Esophagus squamous epithelium (tissue), 5 donors: ENCODE measurements at regions not wholly inside any gene's neighbourhood (a gene's known extent, or its start where the extent isn't known, plus 50 kb on each side); places are given as distances from the start of the nearest gene placed in this dataset.

Source experiments
- DNase-seq: peaks from one replicate; lab custom pipeline; 2025; lab: John Stamatoyannopoulos, UW
- H3K27ac ChIP-seq, 4 donors: fragments of 200-600 bp; sonication (generic); one replicate each; pipeline ENCODE4 v1.5.1; 2016 to 2019; ENCODE audit warnings: mild to moderate bottlenecking in 1 of 4
- H3K27me3 ChIP-seq, 4 donors: fragments of 200-600 bp; sonication (generic); 1 replicate in 3 of 4; 2 replicates in 1 of 4; pipeline versions ENCODE4 v1.5.1 to v1.6.0; 2017 to 2021; ENCODE audit warnings: antibody characterized with exemption in 1 of 4
- H3K36me3 ChIP-seq, 3 donors: fragments of 200-600 bp; sonication (generic); one replicate each; pipeline ENCODE4 v1.5.1; 2016 to 2019
- H3K4me1 ChIP-seq, 3 donors: fragments of 200-600 bp; sonication (generic); one replicate each; pipeline ENCODE4 v1.5.1; 2017 to 2019
- H3K4me3 ChIP-seq, 4 donors: fragments of 200-600 bp; sonication (generic); 1 replicate in 3 of 4; 2 replicates in 1 of 4; pipeline ENCODE4 v1.5.1; 2016 to 2019; ENCODE audit warnings: mild to moderate bottlenecking in 2 of 4, moderate library complexity in 1 of 4
- H3K9me3 ChIP-seq, 3 donors: fragments of 200-600 bp; sonication (generic); one replicate each; pipeline ENCODE4 v1.5.1; 2016 to 2019
- POLR2A ChIP-seq, 4 donors: fragments of 450-650 bp; IDR thresholded peaks; one replicate each; pipeline ENCODE4 v1.6.1; 2017; ENCODE audit warnings: antibody characterized with exemption in 4 of 4, mild to moderate bottlenecking in 4 of 4, moderate library complexity in 3 of 4
- WGBS, 2 donors: methylation state at CpG; one replicate each; pipeline ENCODE4 v1.1.5; 2018; 5-methylcytosine and 5-hydroxymethylcytosine counted together
- intact Hi-C: fragments of 100-400 bp; cut with DNase I; formaldehyde crosslinking; loops from one replicate; pipeline ENCODE4 v1.15.0; 2022
- TF ChIP-seq, protein P1 (sequence below), 6 experiments: fragments of 450-650 bp in 4 of 6; fragments of 200-600 bp in 2 of 6; sonication (generic) in 2 of 6; IDR thresholded peaks; one replicate each; pipeline ENCODE4 v1.5.1; 2016 to 2019; ENCODE audit warnings: antibody characterized with exemption in 6 of 6, mild to moderate bottlenecking in 4 of 6, moderate library complexity in 4 of 6
- donor health status: DM: yes; HTN: yes; CAD: no.

DNA sequence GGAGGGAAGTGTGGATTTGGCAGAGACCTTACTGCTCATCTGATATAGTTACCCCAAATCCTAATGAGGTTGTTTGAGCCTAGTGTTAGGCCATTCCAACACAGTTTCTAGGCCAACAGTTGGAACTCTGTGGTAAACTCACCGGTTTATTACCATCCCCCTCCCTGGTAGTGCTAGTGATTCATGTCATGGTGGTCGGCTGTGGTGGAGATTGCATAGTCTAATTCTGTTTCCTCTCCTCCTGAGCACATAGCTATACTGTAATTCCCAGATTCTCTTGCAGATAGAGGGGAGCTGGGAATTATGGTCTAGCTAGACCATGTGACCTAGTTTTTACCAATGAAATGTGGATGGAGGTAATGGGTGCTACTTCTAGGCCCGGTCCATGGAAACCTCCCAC, 123.7 kb upstream of the KIF26B start:
- 77 to 90% methylated on average over 2 to 3 of the region's 3 CpGs for whole genome bisulfite sequencing, 2 donors
- intact Hi-C loops: no loop called here

DNA sequence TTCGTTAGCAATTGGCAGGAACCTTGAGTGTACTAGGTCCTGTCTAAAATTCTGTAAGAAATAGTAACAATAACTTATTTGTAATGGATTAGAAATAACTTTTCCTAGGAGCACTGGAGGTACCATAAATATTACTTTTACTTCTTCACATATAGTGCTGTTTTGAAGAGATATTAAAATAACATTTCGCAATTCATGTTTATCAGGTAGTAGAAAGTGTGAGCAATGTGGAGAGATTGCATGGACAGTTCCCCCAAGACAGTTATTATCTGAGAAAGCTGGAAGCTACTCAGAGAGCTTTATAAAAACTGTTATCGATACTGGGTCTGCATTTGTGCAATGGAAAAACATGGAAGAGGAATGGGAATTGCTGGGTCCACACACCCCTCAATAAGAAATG, 128.5 kb upstream of the KIF26B start:
- Histone ChIP-seq H3K27me3 (no peaks in the 10 kb centered on the region), H3K4me3 (no peak overlapping the region), H3K9me3 (no peaks in the 10 kb centered on the region), H3K27ac (no peak overlapping the region), H3K4me1 (no peaks in the 10 kb centered on the region), H3K36me3 (no peaks in the 10 kb centered on the region)
- TF ChIP-seq, protein P1, sequence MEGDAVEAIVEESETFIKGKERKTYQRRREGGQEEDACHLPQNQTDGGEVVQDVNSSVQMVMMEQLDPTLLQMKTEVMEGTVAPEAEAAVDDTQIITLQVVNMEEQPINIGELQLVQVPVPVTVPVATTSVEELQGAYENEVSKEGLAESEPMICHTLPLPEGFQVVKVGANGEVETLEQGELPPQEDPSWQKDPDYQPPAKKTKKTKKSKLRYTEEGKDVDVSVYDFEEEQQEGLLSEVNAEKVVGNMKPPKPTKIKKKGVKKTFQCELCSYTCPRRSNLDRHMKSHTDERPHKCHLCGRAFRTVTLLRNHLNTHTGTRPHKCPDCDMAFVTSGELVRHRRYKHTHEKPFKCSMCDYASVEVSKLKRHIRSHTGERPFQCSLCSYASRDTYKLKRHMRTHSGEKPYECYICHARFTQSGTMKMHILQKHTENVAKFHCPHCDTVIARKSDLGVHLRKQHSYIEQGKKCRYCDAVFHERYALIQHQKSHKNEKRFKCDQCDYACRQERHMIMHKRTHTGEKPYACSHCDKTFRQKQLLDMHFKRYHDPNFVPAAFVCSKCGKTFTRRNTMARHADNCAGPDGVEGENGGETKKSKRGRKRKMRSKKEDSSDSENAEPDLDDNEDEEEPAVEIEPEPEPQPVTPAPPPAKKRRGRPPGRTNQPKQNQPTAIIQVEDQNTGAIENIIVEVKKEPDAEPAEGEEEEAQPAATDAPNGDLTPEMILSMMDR (IDR thresholded peaks at IDR 0.05): no peak
- 79 to 90% methylated on average over 3 of the region's 3 CpGs for WGBS, 2 donors
- intact Hi-C loops: no loop called here
- DNase-seq: no peak

More for the DNA sequence above, 123.7 kb upstream of the KIF26B start:
- Histone ChIP-seq H3K4me3 (no peak overlapping the region), H3K27ac (no peak overlapping the region), H3K36me3 (no peaks in the 10 kb centered on the region), H3K9me3 (no peaks in the 10 kb centered on the region), H3K27me3 (no peaks in the 10 kb centered on the region), H3K4me1 (no peaks in the 10 kb centered on the region)
- DNase-seq: no peak
- no peak for TF ChIP-seq POLR2A (IDR thresholded peaks at IDR 0.05)
- TF ChIP-seq, protein P1 (IDR thresholded peaks at IDR 0.05): no peak

DNA sequence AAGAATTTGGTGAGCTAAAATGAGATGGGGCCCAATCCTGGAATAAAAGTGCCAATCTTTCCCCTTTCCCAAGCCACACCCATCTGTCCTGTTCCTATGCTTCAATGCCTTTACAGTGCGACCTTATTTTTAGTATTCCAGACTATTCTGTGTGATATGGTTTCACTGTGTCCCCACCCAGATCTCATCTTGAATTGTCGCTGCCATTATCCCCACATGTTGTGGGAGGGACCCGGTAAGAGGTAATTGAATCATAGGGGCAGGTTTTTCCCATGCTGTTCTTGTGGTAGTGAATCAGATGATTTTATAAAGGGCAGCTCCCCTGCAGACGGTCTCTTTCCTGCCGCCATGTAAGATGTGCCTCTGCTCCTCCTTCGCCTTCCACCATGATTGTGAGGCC, 129.3 kb upstream of the KIF26B start:
- H3K9me3 ChIP-seq: no peaks in the 10 kb centered on the region
- no peaks in the 10 kb centered on the region for H3K27me3 ChIP-seq
- 93 to 94% methylated on average over 6 of the region's 6 CpGs for WGBS, 2 donors
- no peaks in the 10 kb centered on the region for H3K36me3 ChIP-seq
- intact Hi-C loops: no loop called here
- H3K4me1 ChIP-seq: no peaks in the 10 kb centered on the region
- no peak for DNase-seq
- H3K4me3 ChIP-seq: no peak overlapping the region
- no peak overlapping the region for H3K27ac ChIP-seq
- TF ChIP-seq, protein P1 (IDR thresholded peaks at IDR 0.05): no peak
- no peak for TF ChIP-seq POLR2A (IDR thresholded peaks at IDR 0.05)

- no peaks in the 10 kb centered on the region for H3K27me3 ChIP-seq
- H3K27ac ChIP-seq: no peak overlapping the region
- no peak overlapping the region for H3K4me3 ChIP-seq
- DNase-seq: no peak
- no peaks in the 10 kb centered on the region for H3K9me3 ChIP-seq
- H3K36me3 ChIP-seq: no peaks in the 10 kb centered on the region
- WGBS, 2 donors: 97 to 100% methylated on average over 2 of the region's 2 CpGs
- H3K4me1 ChIP-seq: no peaks in the 10 kb centered on the region
- intact Hi-C loops: no loop called here
- no peak for TF ChIP-seq POLR2A (IDR thresholded peaks at IDR 0.05)
- TF ChIP-seq, protein P1 (IDR thresholded peaks at IDR 0.05): no peak
Observed at GRCh38 chr1:245023222-245023621, 131.6 kb upstream of the KIF26B start.

GRCh38 chr1:245019910-245020486, 134.8 kb upstream of the KIF26B start:
- TF ChIP-seq, protein P1 (IDR thresholded peaks at IDR 0.05): no peak
- TF ChIP-seq POLR2A (IDR thresholded peaks at IDR 0.05): no peak
- WGBS, 2 donors: 76 to 86% methylated on average over 6 of the region's 6 CpGs
- Histone ChIP-seq H3K4me3 (no peak overlapping the region), H3K4me1 (no peaks in the 10 kb centered on the region), H3K9me3 (no peaks in the 10 kb centered on the region), H3K27me3 (no peaks in the 10 kb centered on the region), H3K27ac (no peak overlapping the region), H3K36me3 (no peaks in the 10 kb centered on the region)
- intact Hi-C loops: no loop called here
- no peak for DNase-seq
